ENCODE measurements at regions not wholly inside any gene's neighbourhood (a gene's known extent, or its start where the extent isn't known, plus 50 kb on each side); places are given as distances from the start of the nearest gene placed in this dataset.

- Histone ChIP-seq H3K36me3 (ENCODE audit: control insufficient read depth, insufficient read depth, low read length) (no peaks in the 10 kb centered on the region), H3K27me3 (ENCODE audit: control insufficient read depth, insufficient read depth, low read length) (no peaks in the 10 kb centered on the region), H3K9me3 (ENCODE audit: control insufficient read depth, insufficient read depth, low read depth, low read length) (no peaks in the 10 kb centered on the region), H3K4me3 (ENCODE audit: low read depth in 2 of 2, low read length in 2 of 2) (no peak overlapping the region), H3K27ac (ENCODE audit: low read length) (no peak overlapping the region), H3K4me1 (ENCODE audit: control insufficient read depth, insufficient read depth, low read length) (no peaks in the 10 kb centered on the region)
- DNase-seq (ENCODE audit: low read depth, low spot score) (no peak), ATAC-seq (no peak)
- in situ Hi-C loops (cut with HindIII; ENCODE audit: low pct_unique_long_range_greater_than_20kb, low sequenced_read_pairs) (no loop called here), intact Hi-C loops (cut with micrococcal nuclease; ENCODE audit: unreplicated experiment) (no loop called here)
- ChIA-PET POLR2A (no interaction called here), CTCF (no interaction called here)
- BruUV-seq (replicated peaks), result no TSS peak
- TF ChIP-seq CTCF (IDR thresholded peaks at IDR 0.05), result no peak
- TF ChIP-seq SIN3A (IDR thresholded peaks at IDR 0.05; ENCODE audit: borderline replicate concordance, insufficient read depth, low read depth, low read length), result no peak
- TF ChIP-seq POLR2AphosphoS5 (IDR thresholded peaks at IDR 0.05; ENCODE audit: low read depth, low read length), result no peak
- no peak for TF ChIP-seq TCF7L2 (IDR thresholded peaks at IDR 0.05; ENCODE audit: low read depth, low read length)
- TF ChIP-seq, protein P1, sequence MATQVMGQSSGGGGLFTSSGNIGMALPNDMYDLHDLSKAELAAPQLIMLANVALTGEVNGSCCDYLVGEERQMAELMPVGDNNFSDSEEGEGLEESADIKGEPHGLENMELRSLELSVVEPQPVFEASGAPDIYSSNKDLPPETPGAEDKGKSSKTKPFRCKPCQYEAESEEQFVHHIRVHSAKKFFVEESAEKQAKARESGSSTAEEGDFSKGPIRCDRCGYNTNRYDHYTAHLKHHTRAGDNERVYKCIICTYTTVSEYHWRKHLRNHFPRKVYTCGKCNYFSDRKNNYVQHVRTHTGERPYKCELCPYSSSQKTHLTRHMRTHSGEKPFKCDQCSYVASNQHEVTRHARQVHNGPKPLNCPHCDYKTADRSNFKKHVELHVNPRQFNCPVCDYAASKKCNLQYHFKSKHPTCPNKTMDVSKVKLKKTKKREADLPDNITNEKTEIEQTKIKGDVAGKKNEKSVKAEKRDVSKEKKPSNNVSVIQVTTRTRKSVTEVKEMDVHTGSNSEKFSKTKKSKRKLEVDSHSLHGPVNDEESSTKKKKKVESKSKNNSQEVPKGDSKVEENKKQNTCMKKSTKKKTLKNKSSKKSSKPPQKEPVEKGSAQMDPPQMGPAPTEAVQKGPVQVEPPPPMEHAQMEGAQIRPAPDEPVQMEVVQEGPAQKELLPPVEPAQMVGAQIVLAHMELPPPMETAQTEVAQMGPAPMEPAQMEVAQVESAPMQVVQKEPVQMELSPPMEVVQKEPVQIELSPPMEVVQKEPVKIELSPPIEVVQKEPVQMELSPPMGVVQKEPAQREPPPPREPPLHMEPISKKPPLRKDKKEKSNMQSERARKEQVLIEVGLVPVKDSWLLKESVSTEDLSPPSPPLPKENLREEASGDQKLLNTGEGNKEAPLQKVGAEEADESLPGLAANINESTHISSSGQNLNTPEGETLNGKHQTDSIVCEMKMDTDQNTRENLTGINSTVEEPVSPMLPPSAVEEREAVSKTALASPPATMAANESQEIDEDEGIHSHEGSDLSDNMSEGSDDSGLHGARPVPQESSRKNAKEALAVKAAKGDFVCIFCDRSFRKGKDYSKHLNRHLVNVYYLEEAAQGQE (IDR thresholded peaks at IDR 0.05; ENCODE audit: insufficient read depth in 1 of 2, low read depth in 2 of 2, low read length in 1 of 2), result no peak
These were observed 397.0 kb downstream of the GBE1 start for GRCh38 chr3:81364411-81364810.

DNA sequence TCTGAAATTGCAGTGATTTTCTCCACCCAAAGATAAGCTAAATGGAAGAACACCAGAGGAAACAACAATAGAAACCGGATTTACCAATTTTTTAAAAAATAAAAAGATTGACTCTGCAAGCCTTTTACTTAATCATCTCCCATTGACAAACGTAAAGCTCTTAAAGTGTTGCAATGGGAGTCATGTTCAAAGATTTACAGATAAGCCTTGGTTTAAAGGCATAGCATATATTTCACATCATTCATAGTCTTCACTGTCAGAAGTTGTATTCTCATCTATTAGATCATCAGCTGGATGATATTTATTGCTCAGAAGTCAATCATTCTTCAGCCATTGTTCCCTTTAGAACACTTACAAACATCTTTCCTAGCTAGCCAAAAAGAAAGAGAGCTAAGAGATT is 397.6 kb downstream of the GBE1 start:
- in situ Hi-C loops (cut with HindIII; ENCODE audit: low pct_unique_long_range_greater_than_20kb, low sequenced_read_pairs) (no loop called here), intact Hi-C loops (cut with micrococcal nuclease; ENCODE audit: unreplicated experiment) (no loop called here)
- H3K36me3 ChIP-seq (ENCODE audit: control insufficient read depth, insufficient read depth, low read length), result no peaks in the 10 kb centered on the region
- H3K27ac ChIP-seq (ENCODE audit: low read length), result no peak overlapping the region
- no peak for DNase-seq (ENCODE audit: low read depth, low spot score)
- H3K4me1 ChIP-seq (ENCODE audit: control insufficient read depth, insufficient read depth, low read length), result no peaks in the 10 kb centered on the region
- POLR2A ChIA-PET, result no interaction called here
- BruUV-seq (replicated peaks), result no TSS peak
- no peaks in the 10 kb centered on the region for H3K27me3 ChIP-seq (ENCODE audit: control insufficient read depth, insufficient read depth, low read length)
- no peaks in the 10 kb centered on the region for H3K9me3 ChIP-seq (ENCODE audit: control insufficient read depth, insufficient read depth, low read depth, low read length)
- TF ChIP-seq, protein P1 (IDR thresholded peaks at IDR 0.05; ENCODE audit: insufficient read depth in 1 of 2, low read depth in 2 of 2, low read length in 1 of 2), result no peak
- TF ChIP-seq POLR2AphosphoS5 (IDR thresholded peaks at IDR 0.05; ENCODE audit: low read depth, low read length) (no peak), SIN3A (IDR thresholded peaks at IDR 0.05; ENCODE audit: borderline replicate concordance, insufficient read depth, low read depth, low read length) (no peak), TCF7L2 (IDR thresholded peaks at IDR 0.05; ENCODE audit: low read depth, low read length) (no peak), CTCF (IDR thresholded peaks at IDR 0.05) (no peak)
- ATAC-seq, result no peak
- H3K4me3 ChIP-seq (ENCODE audit: low read depth in 2 of 2, low read length in 2 of 2), result no peak overlapping the region
- CTCF ChIA-PET, result no interaction called here

Measured in Panc1 (cell line).